ENCODE measurements at regions not wholly inside any gene's neighbourhood (a gene's known extent, or its start where the extent isn't known, plus 50 kb on each side); places are given as distances from the start of the nearest gene placed in this dataset.

GRCh38 chr12:132408626-132409494 lies 79.5 kb upstream of the GALNT9 start:
- TF ChIP-seq CTCF (IDR thresholded peaks at IDR 0.05; ENCODE audit: low read depth, low read length, poor library complexity, severe bottlenecking), result no peak
- no peak for TF ChIP-seq EZH2phosphoT487 (IDR thresholded peaks at IDR 0.05; ENCODE audit: borderline replicate concordance, low read length)

Measured in DOHH2 (cell line).